Activated naive CD8-positive, alpha-beta T cell treated with anti-CD3 and anti-CD28 coated beads, Interleukin-2, amount 50 U/mL, for 24 hours (primary cell): ENCODE measurements at regions not wholly inside any gene's neighbourhood (a gene's known extent, or its start where the extent isn't known, plus 50 kb on each side); places are given as distances from the start of the nearest gene placed in this dataset.
"Not testable (repeated sequence)": the region's sequence is repeated elsewhere in the genome, so short reads cannot be mapped to it uniquely, and the experiment has no call there.

Source experiments
- ATAC-seq: fragments of 150-1000 bp; cut with Tn5 transposase; one replicate; pipeline ENCODE4 v1.10.0; 2021
- DNase-seq: peaks from one replicate; pipeline ENCODE4 v3.0.0; 2021
- H3K27ac Mint-ChIP-seq: one replicate; pipeline ENCODE4 v1.8.0; 2021; ENCODE audit warnings: mild to moderate bottlenecking, mixed read lengths
- H3K27me3 Mint-ChIP-seq: one replicate; pipeline ENCODE4 v1.8.0; 2021; ENCODE audit warnings: mixed read lengths
- H3K36me3 Mint-ChIP-seq: one replicate; pipeline ENCODE4 v1.8.0; 2021; ENCODE audit warnings: low read depth, mixed read lengths
- H3K4me1 Mint-ChIP-seq: one replicate; pipeline ENCODE4 v1.8.0; 2021; ENCODE audit warnings: mixed read lengths
- H3K4me3 Mint-ChIP-seq: one replicate; pipeline ENCODE4 v1.8.0; 2021; ENCODE audit warnings: mild to moderate bottlenecking, moderate library complexity, mixed read lengths
- H3K9me3 Mint-ChIP-seq: one replicate; pipeline ENCODE4 v1.8.0; 2021; ENCODE audit warnings: mixed read lengths

DNA sequence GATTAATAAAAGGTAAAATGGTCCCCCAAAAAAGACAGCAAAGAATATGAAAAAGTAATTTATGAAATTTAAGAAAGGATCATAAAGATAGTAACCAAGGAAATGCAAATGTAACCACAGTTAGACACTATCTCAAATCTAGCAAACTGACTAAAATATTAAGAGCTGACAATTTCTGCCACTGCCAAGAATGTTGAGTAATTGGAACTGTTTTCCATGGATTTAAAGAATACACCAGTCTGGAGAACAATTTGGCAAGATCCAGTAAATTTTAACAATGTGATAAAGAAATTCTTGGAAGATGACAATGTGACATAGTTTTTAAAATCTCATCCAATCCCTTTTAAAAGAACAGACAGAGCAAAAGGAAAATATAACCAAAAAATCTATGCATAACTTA lies 798.0 kb upstream of the MGAT4C start:
- Mint-ChIP-seq H3K27ac (no peak overlapping the region), H3K4me3 (no peak overlapping the region), H3K36me3 (no peaks in the 10 kb centered on the region), H3K9me3 (peaks cover 10% of the 10 kb centered on the region), H3K27me3 (no peaks in the 10 kb centered on the region), H3K4me1 (no peaks in the 10 kb centered on the region)
- ATAC-seq (no peak), DNase-seq (no peak)

GRCh38 chr12:87051621-87052020 lies 795.4 kb upstream of the MGAT4C start:
- Mint-ChIP-seq H3K27me3 (no peaks in the 10 kb centered on the region), H3K36me3 (no peaks in the 10 kb centered on the region), H3K27ac (no peak overlapping the region), H3K4me1 (no peaks in the 10 kb centered on the region), H3K9me3 (peaks cover 6% of the 10 kb centered on the region), H3K4me3 (no peak overlapping the region)
- ATAC-seq (no peak), DNase-seq (no peak)

DNA sequence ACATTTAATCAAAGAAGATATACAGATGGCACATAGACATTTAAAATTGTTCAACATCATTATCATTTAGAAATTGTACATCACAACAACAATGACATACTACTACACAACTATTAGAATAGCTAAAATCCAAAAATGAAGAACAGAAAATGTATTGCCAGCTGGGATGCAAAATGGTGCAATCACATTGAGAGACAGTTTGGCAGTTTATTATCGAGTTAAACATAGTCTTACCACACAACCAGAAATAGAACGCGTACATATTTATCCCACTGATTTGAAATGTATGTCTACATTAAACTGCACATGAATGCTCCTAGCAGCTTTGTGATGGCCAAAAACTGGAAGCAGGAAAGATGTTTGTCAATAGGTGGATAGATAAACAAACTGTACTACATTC lies 791.5 kb upstream of the MGAT4C start:
- Mint-ChIP-seq H3K36me3 (no peaks in the 10 kb centered on the region), H3K27me3 (no peaks in the 10 kb centered on the region), H3K27ac (no peak overlapping the region), H3K4me3 (no peak overlapping the region), H3K9me3 (peaks cover under 1% of the 10 kb centered on the region), H3K4me1 (no peaks in the 10 kb centered on the region)
- no peak for DNase-seq
- ATAC-seq = no peak

DNA sequence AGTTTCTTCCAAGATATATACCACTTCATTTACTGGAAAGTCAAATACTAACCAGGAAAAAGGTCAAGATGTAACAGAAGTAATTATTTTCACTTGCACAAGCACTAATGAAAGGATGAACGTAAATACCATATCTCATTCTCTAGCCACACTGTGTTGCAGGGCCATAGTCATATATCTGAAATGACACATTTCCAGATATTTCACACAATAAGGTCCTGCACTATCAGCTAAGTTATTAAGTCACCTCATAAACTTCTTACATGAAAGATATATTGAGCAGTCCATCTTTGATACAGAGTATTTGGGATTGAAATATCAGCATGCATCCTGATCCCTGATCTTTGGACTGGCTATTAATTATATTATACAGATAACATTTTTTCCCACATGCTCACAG lies 783.3 kb upstream of the MGAT4C start:
- Mint-ChIP-seq H3K9me3 (peaks cover 3% of the 10 kb centered on the region), H3K36me3 (no peaks in the 10 kb centered on the region), H3K4me3 (no peak overlapping the region), H3K27me3 (no peaks in the 10 kb centered on the region), H3K27ac (no peak overlapping the region), H3K4me1 (no peaks in the 10 kb centered on the region)
- ATAC-seq = no peak
- DNase-seq = no peak

DNA sequence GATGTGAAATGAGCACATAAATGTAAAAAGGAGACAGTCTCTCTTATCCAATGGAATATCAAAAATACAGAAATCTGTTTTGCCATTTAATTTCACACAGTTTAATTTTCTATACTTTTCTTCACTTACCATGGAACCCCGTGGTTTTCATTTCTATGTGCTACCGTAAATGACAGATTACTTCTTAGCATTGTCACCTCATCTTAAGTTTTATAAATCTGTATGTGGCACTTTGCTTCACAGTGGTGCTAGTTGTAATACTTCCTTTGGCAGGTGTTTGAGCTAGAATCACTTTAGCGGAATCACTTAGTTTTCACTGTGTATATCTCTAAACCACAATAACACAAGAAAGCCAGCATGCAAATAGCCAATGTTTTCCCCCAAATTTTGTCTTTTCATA lies 781.9 kb upstream of the MGAT4C start:
- Mint-ChIP-seq H3K4me1 (no peaks in the 10 kb centered on the region), H3K4me3 (no peak overlapping the region), H3K36me3 (no peaks in the 10 kb centered on the region), H3K9me3 (peaks cover 3% of the 10 kb centered on the region), H3K27ac (no peak overlapping the region), H3K27me3 (no peaks in the 10 kb centered on the region)
- no peak for DNase-seq
- no peak for ATAC-seq

DNA sequence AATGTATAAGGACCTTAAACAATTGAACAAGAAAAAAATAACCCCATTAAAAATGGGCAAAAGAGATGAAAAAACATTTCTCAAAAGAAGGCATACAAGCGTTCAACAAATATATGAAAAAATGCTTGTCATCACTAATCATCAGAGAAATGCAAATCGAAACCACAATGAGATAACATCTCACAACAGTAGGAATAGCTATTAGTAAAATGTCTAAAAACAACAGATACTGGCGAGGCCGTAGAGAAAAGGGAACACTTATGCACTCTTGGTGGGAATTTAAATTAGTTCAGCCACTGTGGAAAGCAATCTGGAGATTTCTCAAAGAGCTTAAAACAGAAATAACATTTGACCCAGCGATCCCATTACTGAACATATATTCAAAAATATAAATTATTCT lies 769.8 kb upstream of the MGAT4C start:
- no peak for DNase-seq
- Mint-ChIP-seq H3K9me3 (peaks cover 7% of the 10 kb centered on the region), H3K36me3 (no peaks in the 10 kb centered on the region), H3K4me3 (no peak overlapping the region), H3K27ac (no peak overlapping the region), H3K4me1 (no peaks in the 10 kb centered on the region), H3K27me3 (no peaks in the 10 kb centered on the region)
- ATAC-seq = no peak

- Mint-ChIP-seq H3K4me1 (no peaks in the 10 kb centered on the region), H3K4me3 (no peak overlapping the region), H3K27ac (no peak overlapping the region), H3K36me3 (no peaks in the 10 kb centered on the region), H3K9me3 (peaks cover 31% of the 10 kb centered on the region), H3K27me3 (no peaks in the 10 kb centered on the region)
- no peak for ATAC-seq
- no peak for DNase-seq
Observed at GRCh38 chr12:87021400-87021799, 765.2 kb upstream of the MGAT4C start.

GRCh38 chr12:87020071-87020470 lies 763.9 kb upstream of the MGAT4C start:
- Mint-ChIP-seq H3K4me1 (no peaks in the 10 kb centered on the region), H3K4me3 (no peak overlapping the region), H3K36me3 (no peaks in the 10 kb centered on the region), H3K9me3 (peaks cover 35% of the 10 kb centered on the region), H3K27me3 (no peaks in the 10 kb centered on the region), H3K27ac (no peak overlapping the region)
- no peak for DNase-seq
- ATAC-seq = no peak

DNA sequence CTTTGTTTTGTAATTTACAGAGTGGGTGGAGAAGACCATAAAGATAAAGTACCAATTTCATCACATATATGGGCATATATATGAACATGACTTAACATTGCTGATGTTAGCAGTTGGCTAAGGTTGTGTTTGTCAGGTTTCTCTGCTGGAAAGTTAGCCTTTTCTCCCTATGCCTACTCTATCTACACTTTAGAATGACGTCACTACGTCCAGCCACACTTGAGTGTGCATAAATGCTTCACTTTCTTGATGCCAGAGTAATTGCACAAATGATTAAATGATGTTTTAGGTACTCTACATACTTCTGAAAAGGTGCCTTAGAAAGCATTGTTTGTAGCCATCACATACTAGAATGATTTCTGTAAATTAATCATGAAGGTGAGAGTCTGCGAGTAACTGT lies 759.2 kb upstream of the MGAT4C start:
- Mint-ChIP-seq H3K9me3 (peaks cover 28% of the 10 kb centered on the region), H3K4me1 (no peaks in the 10 kb centered on the region), H3K4me3 (no peak overlapping the region), H3K36me3 (no peaks in the 10 kb centered on the region), H3K27me3 (no peaks in the 10 kb centered on the region), H3K27ac (no peak overlapping the region)
- DNase-seq (no peak), ATAC-seq (no peak)

- Mint-ChIP-seq H3K4me3 (no peak overlapping the region), H3K9me3 (peaks cover 17% of the 10 kb centered on the region), H3K27me3 (no peaks in the 10 kb centered on the region), H3K36me3 (no peaks in the 10 kb centered on the region), H3K27ac (no peak overlapping the region), H3K4me1 (no peaks in the 10 kb centered on the region)
- no peak for DNase-seq
- no peak for ATAC-seq
Observed at GRCh38 chr12:87008785-87009384, 752.7 kb upstream of the MGAT4C start.

DNA sequence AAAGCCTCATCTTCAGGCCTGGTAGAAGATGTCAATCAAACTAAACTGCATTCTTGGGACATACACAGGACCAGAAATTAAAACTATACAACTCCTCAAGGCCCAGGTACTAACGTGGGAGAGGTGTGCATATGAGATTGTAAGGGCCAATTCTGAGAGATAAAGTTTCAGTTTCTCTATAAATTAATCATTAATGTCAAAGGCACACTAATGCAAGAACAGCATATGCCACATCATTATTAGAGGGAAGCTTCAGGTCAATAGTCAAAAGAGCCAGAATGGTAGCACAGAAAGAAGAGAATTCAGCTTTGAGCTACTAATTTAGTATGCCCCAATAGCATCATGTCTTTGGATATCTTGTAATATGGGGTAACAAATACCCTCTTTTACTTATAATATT lies 744.9 kb upstream of the MGAT4C start:
- Mint-ChIP-seq H3K4me1 (no peaks in the 10 kb centered on the region), H3K4me3 (no peak overlapping the region), H3K27me3 (no peaks in the 10 kb centered on the region), H3K36me3 (no peaks in the 10 kb centered on the region), H3K27ac (no peak overlapping the region), H3K9me3 (peaks cover 31% of the 10 kb centered on the region)
- no peak for DNase-seq
- no peak for ATAC-seq

- no peaks in the 10 kb centered on the region for H3K27me3 Mint-ChIP-seq
- H3K36me3 Mint-ChIP-seq = no peaks in the 10 kb centered on the region
- H3K9me3 Mint-ChIP-seq = no peaks in the 10 kb centered on the region
- ATAC-seq = no peak
- DNase-seq = no peak
- no peak overlapping the region for H3K4me3 Mint-ChIP-seq
- no peak overlapping the region for H3K27ac Mint-ChIP-seq
- no peaks in the 10 kb centered on the region for H3K4me1 Mint-ChIP-seq
Observed at GRCh38 chr12:86985298-86985697, 729.1 kb upstream of the MGAT4C start.

DNA sequence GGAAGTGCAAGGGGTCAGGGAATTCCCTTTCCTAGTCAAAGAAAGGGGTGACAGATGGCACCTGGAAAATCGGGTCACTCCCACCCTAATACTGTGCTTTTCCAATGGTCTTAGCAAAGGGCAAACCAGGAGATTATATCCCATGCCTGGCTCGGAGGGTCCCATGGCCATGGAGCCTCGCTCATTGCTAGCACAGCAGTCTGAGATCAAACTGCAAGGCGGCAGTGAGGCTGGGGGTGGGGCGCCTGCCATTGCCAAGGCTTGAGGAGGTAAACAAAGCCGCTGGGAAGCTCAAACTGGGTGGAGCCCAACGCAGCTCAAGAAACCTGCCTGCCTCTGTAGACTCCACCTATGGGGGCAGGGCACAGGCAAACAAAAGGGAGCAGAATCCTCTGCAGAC lies 714.4 kb upstream of the MGAT4C start:
- H3K4me1 Mint-ChIP-seq, H3K27me3 Mint-ChIP-seq, H3K27ac Mint-ChIP-seq, ATAC-seq, DNase-seq, H3K36me3 Mint-ChIP-seq, H3K4me3 Mint-ChIP-seq: not testable (repeated sequence)
- peaks cover 15% of the 10 kb centered on the region for H3K9me3 Mint-ChIP-seq

DNA sequence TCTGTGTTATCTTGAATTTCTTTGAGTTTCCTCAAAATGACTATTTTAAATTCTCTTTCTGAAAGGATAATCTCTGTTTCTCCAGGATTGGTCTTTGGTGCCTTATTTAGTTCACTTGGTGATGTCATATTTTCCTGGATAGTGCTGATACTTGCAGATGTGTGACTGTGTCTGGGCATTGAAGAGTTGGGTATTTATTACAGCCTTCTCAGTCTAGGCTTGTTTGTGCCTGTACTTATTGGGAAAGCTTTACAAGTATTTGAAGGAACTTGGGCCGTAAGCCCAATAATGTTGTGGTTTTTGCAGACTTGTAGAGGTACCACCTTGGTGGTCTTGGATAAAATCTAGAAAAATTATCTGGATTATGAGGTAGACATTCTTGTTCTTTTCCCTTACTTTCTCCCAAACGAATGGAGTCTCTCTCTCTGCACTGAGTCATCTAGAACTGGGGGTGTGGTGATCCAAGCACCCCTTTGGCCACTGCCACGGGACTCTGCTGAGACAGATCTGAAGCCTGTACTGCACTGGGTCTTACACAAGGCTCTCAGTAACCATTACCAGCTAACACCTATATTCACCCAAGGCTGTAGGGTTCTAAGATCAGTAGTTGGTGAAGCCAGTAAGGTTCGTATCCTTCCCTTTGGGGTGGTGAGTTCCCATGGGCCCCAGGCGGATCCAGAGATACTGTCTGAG lies 703.7 kb upstream of the MGAT4C start:
- Mint-ChIP-seq H3K27me3 (no peaks in the 10 kb centered on the region), H3K9me3 (peaks cover 4% of the 10 kb centered on the region), H3K4me3 (no peak overlapping the region), H3K4me1 (no peaks in the 10 kb centered on the region), H3K27ac (no peak overlapping the region), H3K36me3 (no peaks in the 10 kb centered on the region)
- ATAC-seq = no peak
- DNase-seq = no peak

GRCh38 chr12:86950444-86950843 lies 694.3 kb upstream of the MGAT4C start:
- Mint-ChIP-seq H3K4me3 (no peak overlapping the region), H3K27ac (no peak overlapping the region), H3K4me1 (no peaks in the 10 kb centered on the region), H3K27me3 (no peaks in the 10 kb centered on the region), H3K36me3 (no peaks in the 10 kb centered on the region), H3K9me3 (peaks cover 3% of the 10 kb centered on the region)
- no peak for DNase-seq
- ATAC-seq = no peak

DNA sequence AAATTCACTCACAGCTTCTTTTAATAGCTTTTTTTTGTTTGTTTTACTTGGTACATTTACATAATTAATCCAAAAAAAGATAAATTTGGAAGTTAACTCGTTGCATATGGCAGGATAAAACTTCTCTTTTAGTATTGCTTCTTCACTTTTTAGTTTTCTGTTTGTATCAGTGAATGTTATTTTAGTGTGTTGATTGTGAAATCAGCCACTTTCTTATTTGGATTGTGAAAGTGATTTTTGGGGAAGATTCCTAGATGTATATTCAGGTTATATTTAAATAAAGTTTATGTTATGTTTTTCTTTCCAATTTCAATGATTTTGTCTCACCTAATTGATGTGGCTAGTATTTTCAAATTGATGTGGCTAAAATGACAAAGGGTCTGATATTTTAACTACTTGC lies 693.9 kb upstream of the MGAT4C start:
- ATAC-seq = no peak
- Mint-ChIP-seq H3K4me1 (no peaks in the 10 kb centered on the region), H3K36me3 (no peaks in the 10 kb centered on the region)

More for the DNA sequence above, 693.9 kb upstream of the MGAT4C start:
- Mint-ChIP-seq H3K27ac (no peak overlapping the region), H3K9me3 (peaks cover 3% of the 10 kb centered on the region), H3K27me3 (no peaks in the 10 kb centered on the region), H3K4me3 (no peak overlapping the region)
- DNase-seq = no peak
